ENCODE measurements at regions not wholly inside any gene's neighbourhood (a gene's known extent, or its start where the extent isn't known, plus 50 kb on each side); places are given as distances from the start of the nearest gene placed in this dataset.

GRCh38 chr2:34239511-34239910 lies 640.4 kb upstream of the FAM98A start:
- Histone ChIP-seq H3K9me2 (replicated peaks; ENCODE audit: low read length) (no peaks in the 10 kb centered on the region), H3K4me3 (ENCODE audit: low read length) (no peak overlapping the region), H4K20me1 (ENCODE audit: low read length) (no peaks in the 10 kb centered on the region), H3K9ac (ENCODE audit: low read length) (no peak overlapping the region), H3K9me3 (ENCODE audit: low read length) (no peaks in the 10 kb centered on the region), H3K4me2 (ENCODE audit: low read length) (no peak overlapping the region), H2AFZ (ENCODE audit: low read length) (no peak overlapping the region), H3K27me3 (ENCODE audit: low read length) (no peaks in the 10 kb centered on the region), H3K4me1 (ENCODE audit: insufficient read depth, low read length) (no peaks in the 10 kb centered on the region), H3K79me2 (ENCODE audit: low read length) (no peaks in the 10 kb centered on the region), H3K27ac (ENCODE audit: low read length) (no peak overlapping the region), H3K36me3 (ENCODE audit: low read depth, low read length) (no peaks in the 10 kb centered on the region), H3F3A (ENCODE audit: low read length, unreplicated experiment) (no peaks in the 10 kb centered on the region)
- ATAC-seq (no peak), DNase-seq (no peak)
- intact Hi-C loops (cut with micrococcal nuclease) = no loop called here
- ChIA-PET CTCF (no interaction called here), POLR2A (ENCODE audit: unreplicated experiment) (no interaction called here)
- no peak for TF ChIP-seq EZH2 (IDR thresholded peaks at IDR 0.05; ENCODE audit: low read length, unreplicated experiment)
- no peak for TF ChIP-seq EZH2phosphoT487 (IDR thresholded peaks at IDR 0.05; ENCODE audit: borderline replicate concordance, low read length)
- TF ChIP-seq CTCF (conservative IDR thresholded peaks at IDR 0.05; ENCODE audit: low read depth, low read length) = no peak
- BruUV-seq (replicated peaks) = no TSS peak

DNA sequence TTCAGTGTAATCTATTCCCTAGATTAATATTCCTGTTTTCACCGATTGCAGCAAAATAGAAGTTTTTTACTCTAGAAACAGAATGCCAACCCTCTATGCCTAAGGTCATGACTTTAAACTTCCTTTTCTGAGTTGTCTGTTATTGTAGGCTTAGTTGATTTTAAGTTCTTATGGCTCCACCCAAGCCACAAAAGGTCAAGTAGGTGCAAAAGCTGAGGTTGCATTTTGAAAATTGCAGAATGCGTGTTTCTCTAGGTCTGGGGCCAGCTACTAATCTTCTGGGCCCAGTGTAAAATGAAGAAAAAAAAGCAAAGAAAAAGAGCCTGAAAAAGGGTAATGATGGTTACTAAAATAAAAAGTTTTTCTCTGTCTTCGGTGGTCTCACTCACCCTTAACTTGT lies 635.7 kb upstream of the FAM98A start:
- intact Hi-C loops (cut with micrococcal nuclease) = no loop called here
- H3F3A ChIP-seq (ENCODE audit: low read length, unreplicated experiment) = no peaks in the 10 kb centered on the region
- H3K79me2 ChIP-seq (ENCODE audit: low read length) = no peaks in the 10 kb centered on the region
- no peak overlapping the region for H3K9ac ChIP-seq (ENCODE audit: low read length)
- no peaks in the 10 kb centered on the region for H3K9me2 ChIP-seq (replicated peaks; ENCODE audit: low read length)
- H3K4me2 ChIP-seq (ENCODE audit: low read length) = no peak overlapping the region
- H3K27me3 ChIP-seq (ENCODE audit: low read length) = no peaks in the 10 kb centered on the region
- TF ChIP-seq CTCF (conservative IDR thresholded peaks at IDR 0.05; ENCODE audit: low read depth, low read length) (no peak), EZH2 (IDR thresholded peaks at IDR 0.05; ENCODE audit: low read length, unreplicated experiment) (no peak), EZH2phosphoT487 (IDR thresholded peaks at IDR 0.05; ENCODE audit: borderline replicate concordance, low read length) (no peak)
- no peak overlapping the region for H3K27ac ChIP-seq (ENCODE audit: low read length)
- no peak overlapping the region for H2AFZ ChIP-seq (ENCODE audit: low read length)
- H3K4me3 ChIP-seq (ENCODE audit: low read length) = no peak overlapping the region
- no TSS peak for BruUV-seq (replicated peaks)
- H4K20me1 ChIP-seq (ENCODE audit: low read length) = no peaks in the 10 kb centered on the region
- H3K4me1 ChIP-seq (ENCODE audit: insufficient read depth, low read length) = no peaks in the 10 kb centered on the region
- no peaks in the 10 kb centered on the region for H3K36me3 ChIP-seq (ENCODE audit: low read depth, low read length)
- ChIA-PET CTCF (no interaction called here), POLR2A (ENCODE audit: unreplicated experiment) (no interaction called here)
- no peak for ATAC-seq
- no peak for DNase-seq
- H3K9me3 ChIP-seq (ENCODE audit: low read length) = no peaks in the 10 kb centered on the region

GRCh38 chr2:34229998-34230397 lies 630.9 kb upstream of the FAM98A start:
- H2AFZ ChIP-seq (ENCODE audit: low read length) = no peak overlapping the region
- CTCF ChIA-PET = no interaction called here
- no peak for ATAC-seq

More at GRCh38 chr2:34229998-34230397, 630.9 kb upstream of the FAM98A start:
- Histone ChIP-seq H3K4me3 (ENCODE audit: low read length) (no peak overlapping the region), H3K79me2 (ENCODE audit: low read length) (no peaks in the 10 kb centered on the region), H3K4me1 (ENCODE audit: insufficient read depth, low read length) (no peaks in the 10 kb centered on the region), H3K4me2 (ENCODE audit: low read length) (no peak overlapping the region), H3K27ac (ENCODE audit: low read length) (no peak overlapping the region), H3F3A (ENCODE audit: low read length, unreplicated experiment) (no peaks in the 10 kb centered on the region), H4K20me1 (ENCODE audit: low read length) (no peaks in the 10 kb centered on the region), H3K9me2 (replicated peaks; ENCODE audit: low read length) (no peaks in the 10 kb centered on the region), H3K9ac (ENCODE audit: low read length) (no peak overlapping the region), H3K9me3 (ENCODE audit: low read length) (no peaks in the 10 kb centered on the region), H3K27me3 (ENCODE audit: low read length) (no peaks in the 10 kb centered on the region), H3K36me3 (ENCODE audit: low read depth, low read length) (no peaks in the 10 kb centered on the region)
- BruUV-seq (replicated peaks) = no TSS peak
- intact Hi-C loops (cut with micrococcal nuclease) = no loop called here
- POLR2A ChIA-PET (ENCODE audit: unreplicated experiment) = no interaction called here
- DNase-seq = no peak
- no peak for TF ChIP-seq EZH2phosphoT487 (IDR thresholded peaks at IDR 0.05; ENCODE audit: borderline replicate concordance, low read length)
- no peak for TF ChIP-seq EZH2 (IDR thresholded peaks at IDR 0.05; ENCODE audit: low read length, unreplicated experiment)
- no peak for TF ChIP-seq CTCF (conservative IDR thresholded peaks at IDR 0.05; ENCODE audit: low read depth, low read length)
